ENCODE measurements at regions not wholly inside any gene's neighbourhood (a gene's known extent, or its start where the extent isn't known, plus 50 kb on each side); places are given as distances from the start of the nearest gene placed in this dataset.
"Not testable (repeated sequence)": the region's sequence is repeated elsewhere in the genome, so short reads cannot be mapped to it uniquely, and the experiment has no call there.

DNA sequence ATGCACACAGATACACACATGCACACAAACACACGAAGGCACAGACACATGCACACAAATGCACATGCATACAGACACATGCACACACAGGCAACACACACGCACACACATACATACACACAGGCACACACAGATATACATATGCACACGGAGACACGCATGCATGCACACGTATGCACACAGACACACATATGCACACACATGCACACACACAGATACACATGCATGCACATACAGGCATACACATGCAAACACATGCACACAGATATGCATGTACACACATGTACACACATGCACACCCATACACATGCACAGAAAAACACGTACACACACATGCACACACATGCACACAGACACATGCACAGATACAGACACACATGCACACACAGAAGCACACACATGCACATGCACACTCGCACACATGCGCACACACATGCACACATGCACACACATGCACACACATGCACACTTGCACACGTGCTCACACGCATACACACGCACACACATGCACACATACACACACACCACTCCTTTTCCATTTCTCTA, 70.8 kb upstream of the ALDH3B2 start:
- TF ChIP-seq, protein P1, sequence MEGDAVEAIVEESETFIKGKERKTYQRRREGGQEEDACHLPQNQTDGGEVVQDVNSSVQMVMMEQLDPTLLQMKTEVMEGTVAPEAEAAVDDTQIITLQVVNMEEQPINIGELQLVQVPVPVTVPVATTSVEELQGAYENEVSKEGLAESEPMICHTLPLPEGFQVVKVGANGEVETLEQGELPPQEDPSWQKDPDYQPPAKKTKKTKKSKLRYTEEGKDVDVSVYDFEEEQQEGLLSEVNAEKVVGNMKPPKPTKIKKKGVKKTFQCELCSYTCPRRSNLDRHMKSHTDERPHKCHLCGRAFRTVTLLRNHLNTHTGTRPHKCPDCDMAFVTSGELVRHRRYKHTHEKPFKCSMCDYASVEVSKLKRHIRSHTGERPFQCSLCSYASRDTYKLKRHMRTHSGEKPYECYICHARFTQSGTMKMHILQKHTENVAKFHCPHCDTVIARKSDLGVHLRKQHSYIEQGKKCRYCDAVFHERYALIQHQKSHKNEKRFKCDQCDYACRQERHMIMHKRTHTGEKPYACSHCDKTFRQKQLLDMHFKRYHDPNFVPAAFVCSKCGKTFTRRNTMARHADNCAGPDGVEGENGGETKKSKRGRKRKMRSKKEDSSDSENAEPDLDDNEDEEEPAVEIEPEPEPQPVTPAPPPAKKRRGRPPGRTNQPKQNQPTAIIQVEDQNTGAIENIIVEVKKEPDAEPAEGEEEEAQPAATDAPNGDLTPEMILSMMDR (IDR thresholded peaks at IDR 0.05) = no peak
- Histone ChIP-seq H3K27me3 (no peaks in the 10 kb centered on the region), H3K4me1 (no peaks in the 10 kb centered on the region), H3K4me3 (no peak overlapping the region), H3K36me3 (no peaks in the 10 kb centered on the region), H3K9me3 (no peaks in the 10 kb centered on the region), H3K27ac (no peak overlapping the region)
- no peak for DNase-seq
- intact Hi-C loops (cut with DNase I; ENCODE audit: low total_unique reads) = no loop called here

DNA sequence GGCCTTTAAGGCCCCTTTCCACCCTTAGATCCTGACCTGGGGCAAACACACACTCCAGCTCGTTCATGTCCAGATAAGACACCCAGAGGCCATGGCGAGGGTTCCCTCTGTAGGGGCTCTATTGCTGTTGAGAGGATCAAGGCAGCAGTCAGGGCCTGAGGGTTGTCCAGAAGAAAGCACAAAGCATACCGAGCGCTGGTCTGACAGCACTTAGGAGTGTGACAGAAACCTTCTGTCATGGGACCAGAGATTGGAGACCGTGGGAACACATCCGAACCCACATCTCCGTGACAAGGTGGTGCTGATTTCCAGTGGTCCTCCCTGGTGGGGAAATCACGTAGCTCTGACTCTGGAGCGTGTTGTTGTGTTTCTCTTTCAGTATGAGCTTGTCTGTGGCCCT, 69.8 kb upstream of the ALDH3B2 start:
- H3K27me3 ChIP-seq; H3K4me3 ChIP-seq; H3K4me1 ChIP-seq; H3K27ac ChIP-seq; H3K36me3 ChIP-seq; H3K9me3 ChIP-seq; DNase-seq; intact Hi-C loops (cut with DNase I; ENCODE audit: low total_unique reads): not testable (repeated sequence)

DNA sequence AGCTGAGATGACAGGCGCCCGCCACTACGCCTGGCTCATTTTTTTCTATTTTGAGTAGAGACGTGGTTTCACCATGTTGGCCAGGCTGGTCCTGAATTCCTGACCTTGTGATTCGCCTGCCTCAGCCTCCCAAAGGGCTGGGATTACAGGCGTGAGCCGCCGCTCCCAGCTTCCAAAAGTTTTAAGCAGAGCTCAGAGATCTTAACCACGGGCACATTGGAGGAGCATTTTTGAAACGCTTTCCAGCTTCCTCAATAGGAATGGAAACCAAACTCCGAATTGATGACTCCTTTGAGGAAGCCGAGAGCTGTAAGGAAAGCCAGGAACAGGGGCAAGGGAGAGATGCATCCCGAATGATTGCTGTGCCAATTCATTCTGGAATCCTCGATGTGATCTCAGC, 63.8 kb upstream of the ALDH3B2 start:
- H3K4me3 ChIP-seq; H3K27ac ChIP-seq; H3K27me3 ChIP-seq; H3K36me3 ChIP-seq; DNase-seq; H3K4me1 ChIP-seq; H3K9me3 ChIP-seq; intact Hi-C loops (cut with DNase I; ENCODE audit: low total_unique reads): not testable (repeated sequence)

DNA sequence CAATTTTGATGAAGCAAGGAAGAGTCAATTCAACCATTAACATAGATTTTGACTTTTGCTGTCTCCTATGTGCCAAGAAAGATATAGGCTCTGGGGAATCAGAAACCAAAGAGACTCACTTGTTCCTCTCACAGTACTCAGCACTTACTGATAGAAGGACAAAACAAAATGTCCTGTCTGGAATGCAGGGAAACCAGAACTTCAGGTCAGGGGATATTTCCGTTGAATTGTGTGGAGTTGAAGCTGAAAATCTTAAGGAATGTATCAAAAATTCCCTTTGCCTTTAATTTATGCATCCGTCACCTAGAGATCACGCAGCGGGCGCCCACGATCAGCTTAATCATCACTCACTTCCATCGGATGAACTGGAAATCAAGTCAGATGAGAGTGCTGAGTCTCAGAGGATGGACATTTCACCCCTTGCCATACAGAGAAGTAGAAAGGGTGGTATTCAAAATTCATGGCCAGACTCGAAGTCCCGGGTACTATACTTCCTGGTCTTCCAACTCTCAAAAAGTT, 63.2 kb upstream of the ALDH3B2 start:
- DNase-seq; intact Hi-C loops (cut with DNase I; ENCODE audit: low total_unique reads); H3K27me3 ChIP-seq; H3K9me3 ChIP-seq; H3K36me3 ChIP-seq; H3K4me3 ChIP-seq; H3K27ac ChIP-seq; H3K4me1 ChIP-seq: not testable (repeated sequence)

DNA sequence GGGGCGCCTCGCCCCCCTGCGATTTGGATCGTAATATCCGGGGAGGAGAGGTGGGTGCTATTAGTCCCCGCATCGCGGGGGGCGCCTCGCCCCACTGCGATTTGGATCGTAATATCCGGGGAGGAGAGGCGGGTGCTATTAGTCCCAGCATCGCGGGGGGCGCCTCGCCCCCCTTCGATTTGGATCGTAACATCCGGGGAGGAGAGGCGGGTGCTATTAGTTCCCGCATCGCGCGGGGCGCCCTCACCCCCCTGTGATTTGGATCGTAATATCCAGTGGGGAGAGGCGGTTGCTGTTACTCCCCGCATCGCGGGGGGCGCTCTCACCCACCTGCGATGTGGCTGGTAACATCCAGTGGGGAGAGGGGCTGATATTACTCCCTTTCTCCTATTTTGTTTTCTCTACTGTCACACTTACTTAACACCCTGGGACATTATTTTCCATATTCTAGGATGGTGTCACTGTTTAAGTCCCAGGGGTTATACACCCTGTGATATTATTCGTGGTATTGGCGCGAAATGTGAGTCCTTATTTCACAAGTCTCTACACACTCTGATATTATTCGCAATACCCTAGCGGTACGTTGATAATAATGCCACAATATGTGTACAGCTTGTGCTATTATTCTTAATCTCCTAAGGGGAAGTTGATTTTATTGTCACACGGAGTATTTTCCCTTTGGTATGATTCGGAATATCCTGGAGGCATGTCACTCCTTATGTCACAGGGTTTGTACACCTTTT, 57.8 kb upstream of the ALDH3B2 start:
- intact Hi-C loops (cut with DNase I; ENCODE audit: low total_unique reads) = no loop called here
- DNase-seq = no peak

DNA sequence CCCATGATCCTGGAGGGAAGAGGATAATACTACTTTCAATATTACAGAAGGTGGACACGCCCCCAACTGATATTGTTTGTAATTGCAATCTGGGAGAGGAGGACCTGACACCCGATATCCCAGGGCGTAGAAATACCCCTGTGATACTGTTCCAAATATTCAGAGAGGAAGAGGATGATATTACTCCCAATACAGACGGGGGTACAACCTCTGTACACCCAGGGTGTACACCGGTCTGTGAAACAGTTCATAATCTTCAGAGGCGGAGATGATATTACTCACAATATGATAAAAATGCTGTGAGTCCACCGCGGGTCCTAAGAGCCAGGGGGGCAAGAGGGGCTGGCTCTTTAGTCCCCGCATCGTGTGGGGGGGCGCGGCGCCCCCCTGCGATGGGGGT, 57.2 kb upstream of the ALDH3B2 start:
- Histone ChIP-seq H3K4me1 (no peaks in the 10 kb centered on the region), H3K36me3 (no peaks in the 10 kb centered on the region), H3K4me3 (no peak overlapping the region), H3K9me3 (no peaks in the 10 kb centered on the region), H3K27ac (no peak overlapping the region), H3K27me3 (peaks cover 0 to 24% of the 10 kb centered on the region in 2 donors)
- intact Hi-C loops (cut with DNase I; ENCODE audit: low total_unique reads) = no loop called here
- DNase-seq = no peak
- TF ChIP-seq, protein P1 (IDR thresholded peaks at IDR 0.05) = no peak

More for the DNA sequence above, 57.8 kb upstream of the ALDH3B2 start:
- H3K27me3 ChIP-seq = peaks cover 0 to 25% of the 10 kb centered on the region in 2 donors
- no peak overlapping the region for H3K27ac ChIP-seq
- H3K4me3 ChIP-seq = no peak overlapping the region
- H3K36me3 ChIP-seq = no peaks in the 10 kb centered on the region
- no peaks in the 10 kb centered on the region for H3K9me3 ChIP-seq
- TF ChIP-seq, protein P1 (IDR thresholded peaks at IDR 0.05) = no peak
- H3K4me1 ChIP-seq = no peaks in the 10 kb centered on the region

DNA sequence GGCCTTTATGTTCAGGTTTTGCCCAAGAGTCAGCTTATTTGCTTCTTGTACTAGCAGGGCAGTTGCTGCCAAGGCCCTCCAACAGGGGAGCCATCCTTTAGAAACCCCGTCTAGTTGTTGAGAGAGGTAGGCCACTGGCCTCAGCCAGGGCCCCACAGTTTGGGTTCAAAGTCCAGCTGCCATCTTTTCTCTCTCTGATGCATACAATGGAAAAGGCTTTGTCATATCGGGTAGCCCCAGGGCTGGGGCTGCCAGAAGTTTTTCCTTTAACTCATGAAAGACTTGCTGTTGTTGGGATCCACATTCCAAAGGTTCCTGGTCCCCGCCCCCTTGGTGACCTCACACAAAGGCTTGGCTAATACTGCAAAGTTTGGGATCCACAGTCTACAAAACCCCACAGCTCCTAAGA, 53.7 kb upstream of the ALDH3B2 start:
- H3K4me3 ChIP-seq; DNase-seq; H3K36me3 ChIP-seq; H3K9me3 ChIP-seq; intact Hi-C loops (cut with DNase I; ENCODE audit: low total_unique reads); H3K27ac ChIP-seq; H3K4me1 ChIP-seq: not testable (repeated sequence)
- peaks cover 0 to 28% of the 10 kb centered on the region in 2 donors for H3K27me3 ChIP-seq

DNA sequence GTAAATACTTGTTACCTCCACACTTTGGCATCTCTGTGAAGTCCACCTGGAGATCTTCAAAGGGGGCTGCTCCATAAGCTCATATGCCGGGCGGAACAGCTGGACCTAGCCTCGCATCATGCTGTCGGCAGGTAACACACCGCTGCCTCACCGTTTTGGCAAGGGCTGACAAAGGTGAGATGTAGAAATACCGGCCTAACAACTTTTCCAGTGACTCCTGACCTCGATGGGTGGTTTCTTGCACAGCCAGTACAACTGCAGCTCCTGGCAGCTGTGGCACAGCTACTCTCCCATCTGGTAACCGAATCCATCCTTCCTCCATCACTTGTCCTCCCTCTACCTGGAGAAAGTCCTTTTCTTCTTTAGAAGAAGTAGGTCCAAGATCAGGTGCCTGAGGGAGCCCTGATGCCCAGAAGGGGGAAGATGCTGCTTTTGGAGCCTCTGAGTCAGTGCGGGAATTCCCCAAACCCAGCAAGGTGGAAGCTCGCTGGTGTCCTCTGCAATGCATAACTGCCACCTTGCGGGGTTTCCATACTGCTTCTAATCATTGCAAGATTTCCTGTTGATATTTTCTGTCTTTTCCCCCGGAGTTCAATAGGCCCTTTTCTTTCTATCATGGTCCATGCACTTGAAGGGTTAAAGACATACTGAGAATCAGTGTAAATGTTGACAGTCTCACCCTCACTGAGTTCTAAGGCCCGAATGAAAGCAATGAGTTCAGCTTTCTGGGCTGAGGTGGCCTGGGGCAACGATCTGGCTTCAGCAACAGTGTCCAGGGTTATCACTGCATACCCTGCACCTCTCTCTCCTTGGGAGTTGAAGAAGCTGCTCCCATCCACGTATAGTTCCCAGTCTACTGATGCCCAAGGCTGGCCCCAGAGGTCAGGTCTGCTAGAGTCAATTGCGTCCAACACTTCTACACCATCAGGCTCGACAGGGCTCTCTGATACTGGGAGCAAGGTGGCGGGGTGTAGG, 52.9 kb upstream of the ALDH3B2 start:
- DNase-seq; H3K27ac ChIP-seq; H3K4me1 ChIP-seq; intact Hi-C loops (cut with DNase I; ENCODE audit: low total_unique reads); H3K36me3 ChIP-seq; H3K4me3 ChIP-seq; H3K9me3 ChIP-seq: not testable (repeated sequence)
- peaks cover 0 to 24% of the 10 kb centered on the region in 2 donors for H3K27me3 ChIP-seq

All from tibial artery (tissue), 4 donors.